Endometrium (tissue), 2 donors: ENCODE measurements at regions not wholly inside any gene's neighbourhood (a gene's known extent, or its start where the extent isn't known, plus 50 kb on each side); places are given as distances from the start of the nearest gene placed in this dataset.

Source experiments
- FAIRE-seq: peaks from 2 replicates; lab custom pipeline; 2012; peaks lifted over from hg19 to GRCh38; lab: Jason Lieb, UNC
- donor health status: control.
- donor health status: control.

DNA sequence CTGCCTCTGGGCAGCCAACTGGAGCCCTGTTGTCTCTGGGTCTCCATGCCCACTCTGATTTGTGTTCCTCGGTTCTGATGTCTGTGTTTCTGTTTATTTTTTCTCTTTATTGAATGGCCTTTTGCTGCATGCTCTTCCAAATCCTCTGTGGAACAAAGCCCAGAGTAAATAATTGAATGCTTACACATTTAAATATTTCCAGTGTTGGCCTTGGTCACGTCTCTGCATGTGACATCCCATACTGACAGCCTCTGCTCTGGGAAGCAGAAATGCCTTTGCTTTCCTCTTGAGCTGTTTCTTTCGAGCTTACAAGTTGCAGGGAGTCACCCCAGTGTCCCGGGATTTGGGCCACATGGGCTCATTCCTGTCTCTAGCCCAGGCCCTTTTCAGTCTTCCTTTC is 267.9 kb downstream of the PTPRU start:
- FAIRE-seq = peak; percentile 78

DNA sequence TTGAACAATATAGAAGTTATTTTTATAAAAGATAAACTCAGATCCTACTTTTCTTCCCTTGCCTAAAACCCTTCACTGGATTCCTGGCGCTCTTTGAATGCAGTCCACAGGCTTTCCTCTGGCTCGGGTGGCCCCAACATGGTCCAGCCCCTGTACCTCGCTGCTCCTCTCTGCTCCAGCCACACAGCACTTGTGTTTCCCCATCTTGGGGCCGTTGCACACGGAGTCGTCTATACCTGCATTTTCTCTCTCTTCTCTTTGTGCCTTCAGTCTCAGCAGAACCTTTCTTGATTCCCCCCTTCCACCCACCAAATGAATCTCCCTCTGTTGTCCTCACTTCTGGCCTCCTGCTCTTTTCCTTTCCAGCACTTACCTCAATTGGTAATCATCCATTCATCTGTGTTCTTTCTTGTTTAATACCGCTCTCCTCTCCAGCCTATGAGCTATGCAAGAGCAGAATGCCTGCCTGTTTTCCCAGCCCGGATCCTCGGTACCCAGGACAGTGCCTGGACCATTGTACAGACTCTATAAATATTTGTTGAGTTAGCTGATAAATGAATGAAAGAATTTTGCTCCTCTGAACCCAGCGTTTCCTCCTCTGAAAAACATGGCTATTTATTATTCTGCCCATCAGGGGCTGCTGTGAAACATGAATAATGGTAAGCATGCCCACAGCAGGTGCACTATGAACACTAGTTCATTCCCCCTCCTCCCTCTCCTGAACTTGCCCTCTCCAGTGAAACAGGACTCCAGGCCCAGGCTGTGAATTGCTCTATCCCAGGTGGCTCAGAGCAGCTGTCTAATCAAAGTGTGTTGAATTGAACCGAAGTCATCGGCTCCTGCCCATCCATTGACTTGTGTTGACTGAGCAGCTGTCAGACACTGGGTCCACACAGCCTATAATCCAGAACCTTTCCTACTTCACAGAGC is 266.9 kb downstream of the PTPRU start:
- FAIRE-seq = no peak

GRCh38 chr1:29502225-29502910 is 266.0 kb downstream of the PTPRU start:
- FAIRE-seq = no peak

DNA sequence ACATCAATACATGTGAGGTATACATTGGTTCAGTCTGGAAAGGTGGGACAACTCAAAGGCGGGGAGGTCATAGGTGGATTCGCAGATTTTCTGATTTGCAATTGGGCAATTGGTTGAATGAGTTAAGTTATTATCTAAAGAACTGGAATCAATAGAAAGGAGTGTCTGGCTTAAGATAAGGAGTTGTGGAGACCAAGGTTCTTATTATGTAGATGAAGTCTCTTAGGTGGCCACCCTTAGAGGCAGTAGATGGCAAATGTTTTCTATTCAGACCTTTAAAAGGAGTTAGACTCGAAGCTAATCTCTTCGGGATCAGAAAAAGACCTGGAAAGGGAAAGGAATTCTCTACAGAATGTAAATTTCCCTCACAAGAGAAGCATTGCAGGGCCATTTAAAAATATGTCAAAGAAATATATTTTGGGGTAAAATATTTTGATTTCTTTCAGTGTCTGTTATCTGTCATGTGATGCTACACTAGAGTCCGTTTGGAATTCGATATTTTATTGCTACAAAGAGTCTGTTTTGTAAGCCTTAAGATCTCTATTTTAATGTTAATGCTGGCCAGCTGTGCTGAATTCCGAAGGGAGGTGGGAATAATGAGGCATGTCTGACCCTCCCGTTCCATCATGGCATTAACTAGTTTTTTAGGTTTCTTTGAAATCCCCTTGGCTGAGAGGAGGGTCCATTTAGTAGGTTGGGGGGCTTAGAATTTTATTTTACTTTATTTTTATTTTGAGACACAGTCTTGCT is 265.1 kb downstream of the PTPRU start:
- FAIRE-seq = peak; percentile 99

GRCh38 chr1:29500651-29501050 is 264.3 kb downstream of the PTPRU start:
- no peak for FAIRE-seq

- FAIRE-seq = no peak
Measured at GRCh38 chr1:29500041-29500440, 263.7 kb downstream of the PTPRU start.

DNA sequence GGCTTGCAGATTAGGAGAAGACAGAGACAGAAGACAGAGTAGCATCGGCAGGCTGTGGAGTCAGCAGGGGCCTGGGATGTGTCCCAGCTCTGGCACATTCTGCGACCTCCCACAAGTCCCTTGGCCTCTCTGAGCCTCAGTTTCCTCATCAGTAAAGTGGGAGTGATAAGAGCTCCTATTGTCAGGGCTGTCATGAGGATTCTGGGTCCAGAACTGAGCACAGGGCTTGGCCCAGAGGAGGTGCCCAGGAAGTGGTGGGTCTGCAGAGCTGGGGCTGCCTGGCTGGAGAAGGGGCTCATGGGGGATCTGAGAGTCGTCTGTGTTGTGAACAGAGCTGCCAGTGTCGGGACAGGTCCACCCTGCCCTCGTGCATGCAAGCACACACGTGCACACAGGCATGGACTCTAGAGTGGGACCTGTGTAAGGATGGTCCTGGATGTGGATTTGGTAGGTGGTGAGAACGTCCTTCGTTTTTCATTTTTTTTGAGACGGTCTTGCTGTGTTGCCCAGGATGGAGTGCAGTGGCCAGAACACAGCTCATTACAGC is 262.9 kb downstream of the PTPRU start:
- FAIRE-seq = no peak

DNA sequence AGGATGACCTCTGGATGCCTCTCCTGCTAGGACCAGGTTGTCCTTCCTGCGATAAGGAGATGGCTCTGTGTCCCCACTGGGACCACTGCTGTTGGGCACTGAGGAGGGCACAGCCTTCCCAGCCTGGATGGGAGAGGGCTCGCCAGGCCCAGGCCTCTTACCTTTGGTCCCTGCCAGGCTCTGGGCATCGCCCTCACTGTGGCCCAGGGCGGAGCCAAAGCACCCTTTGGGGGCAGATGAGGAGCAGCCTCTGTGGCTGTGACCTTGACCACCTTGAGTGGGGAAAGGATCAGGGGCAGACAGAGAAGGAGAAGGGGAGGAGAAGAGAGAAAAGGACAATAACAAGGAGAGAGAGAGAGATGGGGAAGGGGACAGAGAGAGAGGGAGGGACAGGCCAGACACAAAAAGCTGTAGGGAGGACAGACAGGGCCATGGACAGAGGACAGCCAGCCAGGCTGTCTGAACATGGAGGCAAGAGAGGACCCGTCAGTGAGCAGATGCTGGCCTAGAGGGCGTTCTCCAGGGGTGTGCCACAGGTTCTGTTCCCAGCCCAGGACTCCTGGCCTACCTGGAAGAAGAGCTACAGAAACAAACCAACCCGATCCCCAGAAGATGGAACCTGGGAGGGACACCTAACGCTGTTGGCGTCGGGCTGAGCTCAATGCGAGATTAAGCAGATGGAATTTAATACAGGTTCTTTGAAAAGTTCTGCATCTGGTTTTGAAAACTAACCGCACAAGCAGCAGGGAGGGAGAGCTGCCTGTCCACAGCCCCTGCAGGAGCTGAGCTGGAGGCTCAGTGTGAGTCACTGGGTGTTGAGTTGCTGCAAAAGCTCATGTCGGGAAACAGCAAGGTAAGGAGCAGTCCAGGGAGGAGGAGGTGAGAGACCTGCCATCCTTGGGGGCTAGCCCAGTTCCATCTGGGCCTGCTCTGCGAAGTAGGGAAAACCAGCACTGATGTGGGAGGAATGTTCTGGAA is 262.1 kb downstream of the PTPRU start:
- no peak for FAIRE-seq

GRCh38 chr1:29497395-29498125 is 261.2 kb downstream of the PTPRU start:
- no peak for FAIRE-seq

- no peak for FAIRE-seq
Measured at GRCh38 chr1:29496701-29497100, 260.4 kb downstream of the PTPRU start.

GRCh38 chr1:29490204-29490934 is 254.0 kb downstream of the PTPRU start:
- FAIRE-seq = no peak

- FAIRE-seq = no peak
Measured at GRCh38 chr1:29489471-29489870, 253.1 kb downstream of the PTPRU start.

DNA sequence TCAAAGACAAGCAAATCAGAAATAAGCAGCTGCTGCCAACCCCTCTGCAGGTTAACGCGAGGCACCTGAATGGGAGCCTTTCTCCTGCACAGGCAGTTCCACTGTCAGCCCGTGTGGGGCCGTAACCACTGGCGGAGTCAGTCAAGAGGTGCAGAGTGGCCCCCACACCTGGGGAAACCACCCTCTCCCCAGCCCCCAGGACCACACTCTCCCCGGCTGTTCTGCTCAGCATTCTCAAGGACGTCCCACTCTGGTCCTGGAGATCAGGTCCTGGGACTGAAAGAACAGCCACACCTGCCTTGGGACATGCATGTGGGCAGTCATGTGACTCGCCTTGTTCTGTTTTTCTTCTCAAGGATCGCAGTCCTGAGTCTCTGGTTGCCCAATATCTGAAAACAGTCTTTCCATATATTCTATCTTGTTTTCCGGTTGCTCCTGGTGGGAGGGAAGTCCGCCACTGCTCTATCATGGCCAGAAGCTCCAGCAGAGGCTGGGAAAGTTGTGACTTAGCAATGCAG is 252.5 kb downstream of the PTPRU start:
- FAIRE-seq = no peak

- FAIRE-seq = no peak
Measured at GRCh38 chr1:29488086-29488793, 251.9 kb downstream of the PTPRU start.

DNA sequence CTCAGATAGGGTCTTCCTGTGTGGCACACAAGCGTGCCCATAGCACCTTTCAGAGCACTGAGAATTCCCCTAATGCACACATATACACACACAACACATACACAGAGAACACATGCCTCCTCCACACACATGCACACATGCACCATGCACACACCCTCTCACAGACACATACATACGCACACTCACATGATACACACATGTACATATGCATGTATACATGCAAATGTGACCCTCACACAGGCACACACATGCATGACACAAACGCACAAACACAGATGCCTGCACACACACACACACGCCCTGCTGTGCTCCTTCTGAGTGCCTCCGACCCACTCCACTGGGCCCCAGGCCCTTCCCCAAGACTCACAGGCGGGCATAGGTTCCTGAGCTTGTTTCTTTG is 251.0 kb downstream of the PTPRU start:
- no peak for FAIRE-seq

DNA sequence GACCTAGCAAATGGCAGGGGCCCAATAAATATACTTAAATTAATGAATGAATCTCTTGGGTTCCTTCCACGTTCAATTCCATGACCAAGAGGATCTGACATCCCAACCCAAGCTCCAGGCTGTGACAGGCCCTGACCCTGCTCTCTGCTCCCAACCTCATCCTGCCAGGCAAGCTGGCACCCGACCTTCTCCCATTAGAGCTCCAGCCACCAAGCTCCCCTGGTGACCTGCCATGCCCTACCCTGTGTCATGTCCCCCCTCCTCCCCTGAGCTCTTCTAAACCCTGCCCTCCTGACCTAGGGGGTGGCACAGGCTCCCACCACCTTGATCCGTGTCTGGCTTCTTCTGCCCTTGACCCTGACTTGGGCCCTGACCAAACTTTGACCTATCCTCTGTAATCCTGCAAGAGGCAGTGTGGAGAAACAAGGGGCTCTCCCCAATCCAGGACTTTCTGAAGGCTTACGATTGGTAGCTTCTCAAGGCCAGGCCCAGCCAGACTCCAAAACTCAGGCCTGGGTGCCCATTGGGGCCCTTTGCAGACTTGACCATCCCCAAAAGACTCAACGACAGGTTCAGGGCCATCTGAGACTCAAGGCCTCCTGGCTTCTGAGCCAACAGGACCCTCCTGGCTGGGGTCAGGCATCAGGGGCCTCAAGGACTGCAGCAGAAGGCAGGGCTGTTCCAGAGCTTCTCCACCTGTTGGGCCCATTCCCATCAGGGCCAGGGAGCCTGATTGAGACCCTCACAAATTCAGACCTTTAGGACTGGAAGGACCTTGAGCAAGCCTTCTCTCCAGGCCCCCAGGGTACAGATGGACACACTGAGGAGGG is 249.0 kb downstream of the PTPRU start:
- FAIRE-seq = no peak

GRCh38 chr1:29482991-29483390 is 246.7 kb downstream of the PTPRU start:
- FAIRE-seq = no peak

GRCh38 chr1:29482064-29482463 is 245.7 kb downstream of the PTPRU start:
- no peak for FAIRE-seq
